Testis (tissue), 2 donors: ENCODE measurements at regions not wholly inside any gene's neighbourhood (a gene's known extent, or its start where the extent isn't known, plus 50 kb on each side); places are given as distances from the start of the nearest gene placed in this dataset.

Source experiments
- POLR2A ChIP-seq: fragments of 450-650 bp; IDR thresholded peaks from one replicate; pipeline ENCODE4 v1.6.1; 2017; ENCODE audit warnings: antibody characterized with exemption, mild to moderate bottlenecking, moderate library complexity
- TF ChIP-seq, protein P1 (sequence below), 3 experiments: fragments of 450-650 bp in 2 of 3; fragments of 200-600 bp in 1 of 3; sonication (generic) in 1 of 3; IDR thresholded peaks; one replicate each; pipeline ENCODE4 v1.5.1; 2016 to 2019; ENCODE audit warnings: antibody characterized with exemption in 3 of 3, mild to moderate bottlenecking in 2 of 3, moderate library complexity in 1 of 3

DNA sequence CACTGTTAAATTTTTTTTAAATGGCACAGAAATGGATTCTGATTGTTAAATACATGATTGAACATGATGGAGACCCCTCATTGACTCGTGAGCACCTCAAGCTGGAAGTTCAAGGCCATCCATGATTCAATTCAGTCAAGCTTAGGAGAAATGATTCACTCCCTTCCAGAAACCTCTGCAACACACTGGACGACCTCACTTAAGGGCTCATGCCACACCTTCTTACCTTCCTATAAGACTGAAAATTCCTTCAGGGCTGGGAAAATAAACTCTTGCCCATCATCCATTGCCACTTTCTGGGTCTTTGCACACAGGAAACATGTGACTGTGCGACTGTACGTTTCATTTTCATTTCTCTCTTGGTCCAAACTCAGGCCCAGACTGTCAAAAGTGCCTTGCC is 196.4 kb downstream of the TBXT start:
- TF ChIP-seq, protein P1, sequence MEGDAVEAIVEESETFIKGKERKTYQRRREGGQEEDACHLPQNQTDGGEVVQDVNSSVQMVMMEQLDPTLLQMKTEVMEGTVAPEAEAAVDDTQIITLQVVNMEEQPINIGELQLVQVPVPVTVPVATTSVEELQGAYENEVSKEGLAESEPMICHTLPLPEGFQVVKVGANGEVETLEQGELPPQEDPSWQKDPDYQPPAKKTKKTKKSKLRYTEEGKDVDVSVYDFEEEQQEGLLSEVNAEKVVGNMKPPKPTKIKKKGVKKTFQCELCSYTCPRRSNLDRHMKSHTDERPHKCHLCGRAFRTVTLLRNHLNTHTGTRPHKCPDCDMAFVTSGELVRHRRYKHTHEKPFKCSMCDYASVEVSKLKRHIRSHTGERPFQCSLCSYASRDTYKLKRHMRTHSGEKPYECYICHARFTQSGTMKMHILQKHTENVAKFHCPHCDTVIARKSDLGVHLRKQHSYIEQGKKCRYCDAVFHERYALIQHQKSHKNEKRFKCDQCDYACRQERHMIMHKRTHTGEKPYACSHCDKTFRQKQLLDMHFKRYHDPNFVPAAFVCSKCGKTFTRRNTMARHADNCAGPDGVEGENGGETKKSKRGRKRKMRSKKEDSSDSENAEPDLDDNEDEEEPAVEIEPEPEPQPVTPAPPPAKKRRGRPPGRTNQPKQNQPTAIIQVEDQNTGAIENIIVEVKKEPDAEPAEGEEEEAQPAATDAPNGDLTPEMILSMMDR (IDR thresholded peaks at IDR 0.05): no peak
- TF ChIP-seq POLR2A: no peak
